Body of pancreas (tissue), 4 donors: ENCODE measurements at regions not wholly inside any gene's neighbourhood (a gene's known extent, or its start where the extent isn't known, plus 50 kb on each side); places are given as distances from the start of the nearest gene placed in this dataset.

ENCODE experiments used
- ATAC-seq: fragments of 150-250 bp; one replicate; pipeline ENCODE4 v1.9.1; 2016
- DNase-seq, 4 donors: peaks; one replicate each; pipeline ENCODE4 v3.0.0-alpha.2; 2019
- H3K27ac ChIP-seq, 4 donors: fragments of 200-600 bp; sonication (generic); 1 replicate in 3 of 4; 2 replicates in 1 of 4; pipeline versions ENCODE4 v1.5.1 to v1.6.1; 2016 to 2019; ENCODE audit warnings: mild to moderate bottlenecking in 1 of 4, mixed read lengths in 1 of 4, moderate library complexity in 1 of 4
- H3K27me3 ChIP-seq, 2 donors: fragments of 200-600 bp; sonication (generic); one replicate each; pipeline ENCODE4 v1.6.0; 2016; ENCODE audit warnings: mild to moderate bottlenecking in 1 of 2
- H3K36me3 ChIP-seq, 2 donors: fragments of 200-600 bp; sonication (generic); replicated peaks in 1 of 2; 2 replicates each; pipeline ENCODE4 v1.5.1; 2016; ENCODE audit warnings: low read depth in 2 of 2; ENCODE audit not compliant: insufficient read depth in 1 of 2
- H3K4me1 ChIP-seq: fragments of 200-600 bp; sonication (generic); one replicate; pipeline ENCODE4 v1.6.0; 2016
- H3K4me3 ChIP-seq, 2 donors: fragments of 200-600 bp; sonication (generic); 1 replicate in 1 of 2; 2 replicates in 1 of 2; pipeline ENCODE4 v1.5.1; 2016 to 2019
- H3K9me3 ChIP-seq, 3 donors: fragments of 200-600 bp; sonication (generic); 1 replicate in 2 of 3; 2 replicates in 1 of 3; pipeline ENCODE4 v1.5.1; 2016
- CTCF ChIP-seq, 7 experiments: fragments of 450-650 bp in 4 of 7; fragments of 200-600 bp in 3 of 7; sonication (generic) in 3 of 7; IDR thresholded peaks; one replicate each; pipeline ENCODE4 v1.5.1; 2016 to 2019; ENCODE audit warnings: antibody characterized with exemption in 7 of 7
- POLR2A ChIP-seq, 3 donors: fragments of 450-650 bp; IDR thresholded peaks; one replicate each; pipeline ENCODE4 v1.6.1; 2016; ENCODE audit warnings: antibody characterized with exemption in 3 of 3, mild to moderate bottlenecking in 2 of 3
- WGBS, 2 donors: methylation state at CpG; one replicate each; pipeline ENCODE4 v1.1.5; 2017; 5-methylcytosine and 5-hydroxymethylcytosine counted together
- intact Hi-C: fragments of 100-400 bp; cut with DNase I; formaldehyde crosslinking; loops from one replicate; pipeline ENCODE4 v1.15.1; 2023

GRCh38 chr14:31950331-31950730, 126.8 kb upstream of the ARHGAP5 start:
- no peak overlapping the region for H3K27ac ChIP-seq
- no peak for TF ChIP-seq POLR2A (IDR thresholded peaks at IDR 0.05)
- TF ChIP-seq CTCF (IDR thresholded peaks at IDR 0.05): no peak
- intact Hi-C loops: no loop called here
- no peaks in the 10 kb centered on the region for H3K36me3 ChIP-seq
- no peak for ATAC-seq
- H3K4me1 ChIP-seq: no peaks in the 10 kb centered on the region
- 30 to 40% methylated on average over 7 of the region's 7 CpGs for WGBS, 2 donors
- no peak overlapping the region for H3K4me3 ChIP-seq
- H3K9me3 ChIP-seq: no peaks in the 10 kb centered on the region
- no peaks in the 10 kb centered on the region for H3K27me3 ChIP-seq
- no peak for DNase-seq

GRCh38 chr14:31950764-31951637, 126.1 kb upstream of the ARHGAP5 start:
- no peaks in the 10 kb centered on the region for H3K9me3 ChIP-seq
- ATAC-seq: no peak
- no peaks in the 10 kb centered on the region for H3K27me3 ChIP-seq
- TF ChIP-seq CTCF (IDR thresholded peaks at IDR 0.05): no peak
- no peak overlapping the region for H3K27ac ChIP-seq
- intact Hi-C loops: no loop called here
- no peaks in the 10 kb centered on the region for H3K36me3 ChIP-seq
- H3K4me1 ChIP-seq: no peaks in the 10 kb centered on the region
- H3K4me3 ChIP-seq: no peak overlapping the region
- peak in 2 of 4 donors; percentile 21 to 22 for DNase-seq
- 23 to 25% methylated on average over 19 of the region's 19 CpGs for WGBS, 2 donors

GRCh38 chr14:31951638-31951964, 125.5 kb upstream of the ARHGAP5 start:
- H3K27me3 ChIP-seq: no peaks in the 10 kb centered on the region
- 56 to 57% methylated on average over 4 of the region's 4 CpGs for WGBS, 2 donors
- no peak overlapping the region for H3K27ac ChIP-seq
- intact Hi-C loops: no loop called here
- no peak for DNase-seq
- H3K4me3 ChIP-seq: no peak overlapping the region
- H3K36me3 ChIP-seq: no peaks in the 10 kb centered on the region
- ATAC-seq: no peak
- H3K9me3 ChIP-seq: no peaks in the 10 kb centered on the region
- no peaks in the 10 kb centered on the region for H3K4me1 ChIP-seq
- TF ChIP-seq POLR2A (IDR thresholded peaks at IDR 0.05): no peak
- TF ChIP-seq CTCF (IDR thresholded peaks at IDR 0.05): no peak

GRCh38 chr14:31952573-31952972, 124.5 kb upstream of the ARHGAP5 start:
- ATAC-seq: no peak
- Histone ChIP-seq H3K27me3 (no peaks in the 10 kb centered on the region), H3K9me3 (no peaks in the 10 kb centered on the region), H3K4me3 (no peak overlapping the region), H3K27ac (no peak overlapping the region), H3K36me3 (no peaks in the 10 kb centered on the region), H3K4me1 (no peaks in the 10 kb centered on the region)
- WGBS, 2 donors: 89 to 93% methylated on average over 1 of the region's 1 CpG
- DNase-seq: no peak
- TF ChIP-seq POLR2A (IDR thresholded peaks at IDR 0.05) (no peak), CTCF (IDR thresholded peaks at IDR 0.05) (no peak)
- intact Hi-C loops: no loop called here

- no peak overlapping the region for H3K27ac ChIP-seq
- intact Hi-C loops: no loop called here
- ATAC-seq (no peak), DNase-seq (no peak)
- 75 to 82% methylated on average over 6 of the region's 6 CpGs for WGBS, 2 donors
- H3K36me3 ChIP-seq: no peaks in the 10 kb centered on the region
- no peak overlapping the region for H3K4me3 ChIP-seq
- no peaks in the 10 kb centered on the region for H3K27me3 ChIP-seq
- TF ChIP-seq POLR2A (IDR thresholded peaks at IDR 0.05) (no peak), CTCF (IDR thresholded peaks at IDR 0.05) (no peak)
- no peaks in the 10 kb centered on the region for H3K4me1 ChIP-seq
- no peaks in the 10 kb centered on the region for H3K9me3 ChIP-seq
These were observed 123.9 kb upstream of the ARHGAP5 start for GRCh38 chr14:31953210-31953609.
